CD4-positive, alpha-beta T cell treated with Interleukin-15 for 1 hour (primary cell): ENCODE measurements at regions not wholly inside any gene's neighbourhood (a gene's known extent, or its start where the extent isn't known, plus 50 kb on each side); places are given as distances from the start of the nearest gene placed in this dataset.

Experiments used
- DNase-seq: peaks from one replicate; pipeline ENCODE4 v3.0.0-alpha.2; 2020

DNA sequence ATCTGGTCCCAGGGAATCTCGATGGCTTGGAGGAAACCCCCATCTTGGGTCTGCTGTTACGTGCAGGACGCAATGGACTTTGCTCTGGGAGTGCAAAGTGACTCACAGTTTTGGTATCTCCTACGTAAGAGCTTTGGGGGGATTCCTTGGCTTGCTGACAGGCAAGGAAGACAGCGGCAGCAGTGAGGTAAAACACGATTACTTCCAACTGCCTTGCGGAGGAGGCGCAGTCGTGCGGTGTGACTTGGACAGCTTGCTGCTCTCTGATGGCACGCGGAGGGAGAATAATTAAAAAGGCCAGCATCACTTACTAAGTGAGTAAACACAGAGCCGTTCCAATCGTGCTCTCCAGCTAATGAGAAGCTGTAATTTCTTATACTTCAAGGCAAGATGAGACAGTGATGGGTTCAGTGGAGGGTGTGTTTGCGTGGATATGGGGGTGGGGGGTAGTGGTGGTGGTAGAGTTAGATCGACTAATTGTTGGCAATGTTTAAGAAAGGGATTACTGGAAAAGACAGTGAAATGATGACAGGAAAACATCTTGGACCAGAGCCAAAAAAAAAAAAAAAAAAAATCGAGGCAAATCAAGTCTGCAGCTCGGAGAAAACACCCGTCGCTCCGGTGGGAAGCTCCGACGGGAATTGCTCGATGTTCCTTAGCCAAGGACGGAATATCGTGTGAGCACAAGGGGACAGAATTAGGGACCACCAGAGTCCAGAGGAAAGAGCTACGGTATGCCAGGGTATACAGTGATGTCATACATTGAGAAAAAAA is 184.8 kb upstream of the ZFHX3 start:
- no peak for DNase-seq

DNA sequence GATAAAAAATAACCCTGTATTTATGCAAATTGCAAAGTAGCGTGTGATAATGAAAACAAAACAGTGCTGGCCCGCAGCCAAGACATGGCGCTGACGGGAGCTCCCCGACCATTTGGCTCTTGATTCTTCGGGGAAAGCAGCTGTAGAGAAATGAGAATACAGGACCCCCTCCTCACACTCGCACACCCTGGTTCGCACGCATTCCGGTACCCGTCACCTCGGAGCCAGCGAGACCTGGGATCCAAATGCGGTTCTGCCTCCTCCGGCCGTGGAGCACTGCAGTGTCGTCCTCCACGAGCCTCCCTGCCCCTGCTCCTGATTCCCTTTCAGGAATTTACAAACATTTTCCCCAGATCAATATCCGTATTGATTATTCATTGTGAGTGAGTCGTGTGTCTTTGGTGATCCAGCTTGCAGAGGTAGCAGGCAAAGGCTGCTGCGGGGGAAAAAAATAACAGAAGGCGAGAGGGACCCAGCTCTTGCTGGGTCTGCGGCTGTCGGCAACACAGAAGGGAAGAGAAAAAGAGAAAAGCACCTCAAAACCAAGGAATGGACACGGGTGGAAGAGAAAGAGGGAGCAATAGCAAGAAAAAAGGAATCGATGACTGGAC is 184.1 kb upstream of the ZFHX3 start:
- no peak for DNase-seq

DNA sequence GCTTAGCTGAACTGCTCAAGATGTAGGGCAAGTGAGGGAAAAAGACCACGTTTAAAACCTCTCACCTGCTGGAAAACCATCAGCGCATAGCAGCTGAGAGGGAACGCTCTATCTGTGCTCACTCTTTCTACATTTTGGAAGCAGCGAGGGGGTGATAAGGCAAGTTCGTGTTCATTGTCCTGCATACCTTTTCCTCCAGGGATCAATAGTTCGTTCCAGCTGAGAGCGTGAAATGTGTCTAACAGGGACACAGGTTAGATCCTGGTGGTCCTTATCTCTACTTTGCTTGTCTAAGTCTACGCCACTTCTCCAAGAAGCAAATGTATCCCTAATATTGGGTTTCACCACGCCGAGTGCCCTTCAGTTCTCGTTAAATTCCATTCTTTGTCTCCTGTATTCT is 183.5 kb upstream of the ZFHX3 start:
- DNase-seq: no peak

DNA sequence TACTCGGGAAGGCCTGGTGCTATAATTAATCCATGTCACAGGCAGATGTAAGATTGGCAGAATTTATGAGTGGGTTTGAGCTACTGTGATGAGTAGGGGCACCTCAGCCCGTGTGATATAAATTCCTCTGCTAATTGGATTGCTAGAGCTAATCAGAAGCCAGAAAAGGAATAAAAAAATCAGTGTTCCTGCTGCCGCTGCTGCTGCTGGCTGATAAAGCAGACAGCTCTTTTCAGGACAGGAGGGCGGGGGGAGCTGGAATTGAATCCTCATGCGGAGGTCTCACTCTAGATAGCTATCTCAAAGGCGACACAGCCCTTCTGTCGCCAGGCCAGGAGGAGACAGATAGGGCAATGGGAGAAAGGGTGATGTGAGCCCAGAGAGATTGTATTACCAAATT is 182.7 kb upstream of the ZFHX3 start:
- DNase-seq: no peak

DNA sequence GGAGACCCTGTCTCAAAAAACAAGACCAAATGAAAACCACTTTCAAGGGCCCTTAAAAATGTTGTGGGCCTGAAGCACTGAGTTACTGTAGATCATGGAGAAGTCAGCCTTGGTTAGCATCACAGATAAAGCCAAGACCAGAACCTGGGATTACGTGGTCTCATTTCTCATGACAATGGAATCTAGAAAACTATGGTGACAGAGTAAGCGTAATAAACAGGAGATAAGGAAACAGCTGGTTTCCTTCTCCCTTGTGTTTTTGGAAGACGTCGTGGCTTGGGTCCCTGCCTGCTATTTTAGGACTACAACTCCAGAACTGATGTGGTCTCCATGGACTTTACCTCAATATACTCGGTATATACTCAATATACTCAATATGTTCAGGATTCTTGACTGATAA is 180.7 kb upstream of the ZFHX3 start:
- DNase-seq: no peak

DNA sequence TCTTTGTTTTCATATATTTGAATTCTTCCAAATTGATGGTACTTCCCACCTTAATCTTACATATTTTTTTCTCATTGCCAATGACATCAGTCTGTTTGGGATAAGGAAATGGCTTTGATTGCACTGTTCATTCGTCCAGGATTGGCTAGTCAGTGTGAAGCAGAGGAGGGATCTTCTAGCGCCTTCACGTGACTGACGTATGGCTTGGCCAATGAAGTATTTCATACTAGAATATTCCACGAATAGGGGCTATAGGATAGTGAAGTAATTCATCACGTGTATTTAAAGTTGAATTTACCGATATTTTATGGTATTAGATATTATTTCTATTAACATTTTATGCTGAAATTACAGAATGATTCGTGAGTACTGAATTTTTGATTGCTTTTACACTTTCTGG is 178.7 kb upstream of the ZFHX3 start:
- no peak for DNase-seq

DNA sequence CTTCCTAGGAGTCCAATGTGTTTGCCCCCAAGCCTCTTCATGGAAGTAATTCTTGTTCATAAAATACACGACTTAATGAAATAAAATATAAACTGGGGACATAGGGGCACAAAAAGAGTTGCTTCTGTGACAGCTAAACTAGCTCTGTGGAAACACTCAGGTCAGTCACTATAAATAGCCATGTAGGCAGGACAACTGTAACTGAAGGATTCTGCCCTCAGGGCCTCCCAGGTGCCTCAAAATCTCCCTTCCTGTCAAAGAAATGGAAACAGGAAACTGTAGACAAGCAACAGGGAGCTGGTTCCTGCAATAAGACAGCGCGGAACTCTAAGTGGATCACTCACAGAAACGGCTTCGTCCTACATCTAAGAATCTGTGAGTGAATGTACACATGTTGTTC is 178.1 kb upstream of the ZFHX3 start:
- DNase-seq: no peak

DNA sequence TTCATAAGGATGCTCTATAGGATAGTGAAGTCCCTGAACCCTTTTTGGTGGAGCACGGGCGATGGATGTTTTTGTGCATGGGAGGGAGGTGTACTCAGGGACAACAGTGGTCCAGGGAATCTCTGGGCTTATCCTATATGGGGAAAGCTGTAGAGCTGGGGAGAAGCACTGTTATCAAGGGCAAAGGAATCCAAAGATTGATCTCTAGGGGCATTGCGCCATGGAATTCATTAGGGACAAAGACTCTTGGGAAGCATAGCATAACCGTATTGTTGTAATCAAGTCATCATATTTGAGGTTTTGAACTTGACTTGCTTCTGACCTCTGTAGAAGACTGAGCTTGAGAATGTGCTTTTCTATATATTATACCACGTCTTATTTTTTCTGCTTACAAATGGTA is 172.9 kb upstream of the ZFHX3 start:
- DNase-seq: no peak

DNA sequence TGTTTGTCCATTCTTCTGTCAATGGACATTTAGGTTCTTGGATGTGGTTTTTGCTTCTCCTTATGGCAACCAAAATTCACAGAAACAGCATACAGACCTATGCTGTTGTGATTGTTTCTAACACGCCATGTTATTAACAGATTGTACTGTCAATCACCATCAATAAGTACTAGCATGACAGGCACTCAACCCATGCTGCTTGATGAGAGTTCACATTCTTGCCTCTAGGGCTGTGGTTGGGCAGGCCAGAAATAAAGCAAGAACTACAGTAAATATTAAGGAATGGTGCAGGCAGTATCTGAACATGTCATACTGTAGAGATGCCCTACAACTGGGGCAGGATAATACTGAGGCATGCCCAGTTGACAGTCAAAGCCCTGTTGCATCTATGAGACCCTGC is 171.2 kb upstream of the ZFHX3 start:
- DNase-seq: no peak

DNA sequence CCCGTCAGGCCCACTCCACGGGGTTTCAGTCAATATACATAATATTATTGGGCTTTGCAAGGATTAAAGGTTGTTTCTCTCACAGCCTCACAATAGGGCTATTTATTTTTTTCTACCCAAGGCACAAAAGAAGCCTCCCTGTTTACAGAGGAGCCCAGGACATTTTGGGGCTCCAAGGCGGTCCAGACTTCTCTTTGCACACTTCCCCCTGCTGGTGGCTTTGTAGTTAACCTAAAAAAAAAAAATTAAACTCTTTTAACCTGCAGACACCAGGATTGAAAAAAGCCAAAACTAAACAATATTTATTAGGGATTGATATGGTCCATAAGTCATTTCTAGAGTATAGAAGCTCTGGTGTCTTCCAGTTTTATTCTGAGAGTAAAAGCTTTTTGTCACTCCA is 169.7 kb upstream of the ZFHX3 start:
- DNase-seq: no peak

DNA sequence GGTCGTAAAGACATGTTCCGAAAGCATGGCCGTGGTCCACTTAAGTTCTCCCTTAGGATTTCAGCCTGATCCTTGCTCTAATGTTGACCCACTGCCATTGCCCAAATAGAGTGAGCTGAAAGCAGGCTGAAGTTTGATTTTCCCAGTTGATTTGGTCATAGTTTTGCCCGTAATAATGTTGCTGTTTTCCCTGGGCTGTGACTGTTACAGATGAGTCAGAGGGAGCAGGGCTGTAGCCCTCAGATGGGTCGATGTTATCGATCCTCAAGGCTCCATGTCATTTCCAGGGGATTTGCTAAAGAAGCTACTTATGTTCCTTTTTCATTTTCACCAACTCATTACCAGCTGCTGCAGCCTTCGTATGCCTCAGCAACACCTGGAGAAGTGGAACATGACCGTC is 169.0 kb upstream of the ZFHX3 start:
- DNase-seq: no peak

DNA sequence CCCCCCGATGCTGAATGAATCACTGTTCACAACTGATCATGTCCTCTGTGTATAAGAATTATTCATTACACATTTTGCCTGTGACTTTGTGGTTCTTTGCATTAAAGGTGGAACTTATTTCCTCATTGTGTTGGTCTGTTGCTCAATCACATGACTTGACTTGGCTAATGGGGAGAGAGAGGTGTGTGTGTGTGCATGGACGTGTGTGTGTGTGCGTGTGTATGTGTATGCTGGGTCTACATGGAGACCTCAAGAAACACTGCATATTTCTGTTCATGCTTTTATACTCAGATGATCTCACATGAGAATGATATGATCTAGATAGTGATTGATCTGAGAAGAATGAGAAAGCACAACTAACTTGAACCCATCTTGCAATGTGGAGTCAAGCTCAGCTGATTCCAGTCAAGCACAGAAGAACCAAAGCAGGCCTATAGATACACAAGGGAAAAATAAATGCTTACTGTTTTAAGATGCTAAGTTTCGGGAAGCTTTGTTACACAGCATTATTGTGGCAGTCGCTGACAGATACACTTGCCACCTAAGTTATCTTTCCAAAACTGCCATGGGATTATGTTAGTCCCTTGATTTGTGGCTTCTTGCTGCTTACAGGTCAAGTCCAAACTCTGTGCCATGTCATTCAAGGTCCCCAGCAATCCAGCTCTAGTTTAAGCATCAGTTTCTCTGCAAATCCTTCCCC is 167.9 kb upstream of the ZFHX3 start:
- DNase-seq: no peak

DNA sequence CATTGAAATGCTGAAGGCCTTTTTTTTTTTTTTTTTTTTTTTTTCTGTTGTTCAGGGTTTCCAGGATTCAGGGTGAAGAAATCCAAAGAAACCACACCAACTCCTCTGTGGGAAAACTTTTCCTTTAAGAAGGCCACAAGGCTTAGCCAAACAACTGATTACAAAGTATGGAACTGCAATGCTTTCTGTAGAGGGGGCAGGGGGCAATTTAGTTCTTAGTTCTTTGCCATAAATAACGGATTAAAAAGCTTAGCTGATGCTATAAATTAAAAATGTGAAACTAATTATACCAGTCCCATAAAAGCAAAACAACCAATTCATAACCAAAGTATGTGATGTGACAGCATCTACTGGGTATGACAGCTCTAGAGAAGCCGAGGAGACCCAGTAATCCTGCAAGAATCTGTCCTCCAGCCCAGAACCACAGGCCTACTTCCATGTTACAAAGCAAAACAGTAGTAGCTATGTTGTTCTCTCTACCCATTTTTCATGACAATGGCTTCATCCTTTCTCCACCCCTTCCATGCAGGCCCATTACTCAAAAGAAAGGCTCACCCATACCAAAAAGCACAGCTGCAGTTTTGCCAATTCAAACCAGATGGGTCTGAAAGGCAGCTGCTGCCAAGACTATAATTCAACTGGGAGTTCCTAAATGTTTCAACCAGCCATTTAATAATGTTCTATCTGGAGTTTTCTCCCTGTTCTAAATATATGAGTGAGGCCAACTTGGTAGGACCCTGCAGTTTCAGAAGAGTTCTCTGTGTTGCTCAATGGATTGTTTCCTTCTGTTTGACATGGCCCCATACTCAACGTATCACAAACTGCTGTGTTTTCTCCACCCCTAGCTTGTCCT is 167.1 kb upstream of the ZFHX3 start:
- DNase-seq: no peak

DNA sequence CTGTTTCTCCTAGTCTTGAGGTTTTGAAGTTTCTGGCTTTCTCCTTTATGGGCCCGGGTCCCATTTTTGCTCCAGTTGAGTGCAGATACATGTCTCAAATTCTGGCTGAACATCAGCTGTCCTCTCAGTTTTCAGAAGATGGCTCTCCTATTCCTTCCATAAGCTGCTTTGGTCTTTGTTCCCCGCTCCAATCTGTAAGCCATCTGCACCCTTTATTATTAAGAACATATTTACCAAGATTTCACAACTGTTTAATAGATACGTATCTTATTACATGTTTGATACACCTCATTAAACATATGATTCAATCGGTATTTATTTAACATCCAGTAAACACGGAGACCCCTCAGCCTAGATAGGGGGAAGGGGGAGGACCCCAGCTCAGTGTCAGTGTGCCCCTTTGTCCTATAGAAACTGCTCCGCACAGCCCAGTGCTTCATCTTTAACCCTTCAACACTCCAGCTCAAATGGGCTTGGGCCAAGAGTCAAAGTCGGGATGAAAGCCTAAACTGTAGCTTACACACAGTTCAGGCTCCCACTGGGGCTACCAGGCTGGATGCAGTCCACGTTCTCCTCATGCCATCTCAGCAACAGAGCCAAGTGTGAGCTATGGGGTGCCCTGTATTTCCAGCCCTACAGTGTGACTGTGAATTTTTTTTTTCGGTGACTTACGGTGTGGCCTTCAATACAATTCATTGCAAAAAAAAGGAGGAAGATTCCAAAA is 166.0 kb upstream of the ZFHX3 start:
- no peak for DNase-seq

DNA sequence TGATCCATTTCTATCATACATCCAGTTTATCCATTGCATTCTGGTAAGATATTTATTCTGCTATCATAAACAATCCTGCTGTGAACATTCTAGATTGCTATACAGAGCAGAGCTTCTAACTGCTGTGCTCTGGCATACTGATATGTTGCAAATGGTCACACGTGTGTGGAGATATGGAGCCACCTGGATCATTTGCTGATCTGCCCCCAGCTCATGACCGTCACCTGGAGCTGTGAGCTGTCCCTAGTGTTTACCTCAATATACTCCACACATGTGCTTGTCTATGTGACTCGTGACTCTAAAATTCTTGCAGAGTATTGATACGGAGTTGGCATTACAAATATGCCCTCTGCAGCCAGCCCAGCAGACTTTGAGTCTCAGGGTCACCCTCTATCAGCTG is 164.5 kb upstream of the ZFHX3 start:
- no peak for DNase-seq

DNA sequence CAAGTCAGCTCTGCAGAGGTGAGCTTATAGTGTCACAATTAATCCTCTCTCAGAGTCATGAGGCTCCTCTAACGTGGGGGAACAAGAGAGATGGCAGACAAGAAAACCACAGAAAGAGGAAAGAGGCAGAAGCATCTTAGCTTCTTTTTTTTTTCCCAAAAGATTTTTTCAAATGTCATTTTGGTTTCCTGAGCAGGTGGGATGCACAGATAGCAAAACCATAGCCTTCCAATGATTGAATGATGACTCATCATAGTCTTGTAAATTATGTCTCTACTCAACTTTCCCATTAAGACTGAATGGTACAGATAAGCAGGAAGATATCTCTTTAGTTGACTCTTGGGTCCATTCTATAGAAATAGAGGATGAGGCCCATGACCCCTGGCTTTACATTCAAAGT is 162.8 kb upstream of the ZFHX3 start:
- DNase-seq: no peak

DNA sequence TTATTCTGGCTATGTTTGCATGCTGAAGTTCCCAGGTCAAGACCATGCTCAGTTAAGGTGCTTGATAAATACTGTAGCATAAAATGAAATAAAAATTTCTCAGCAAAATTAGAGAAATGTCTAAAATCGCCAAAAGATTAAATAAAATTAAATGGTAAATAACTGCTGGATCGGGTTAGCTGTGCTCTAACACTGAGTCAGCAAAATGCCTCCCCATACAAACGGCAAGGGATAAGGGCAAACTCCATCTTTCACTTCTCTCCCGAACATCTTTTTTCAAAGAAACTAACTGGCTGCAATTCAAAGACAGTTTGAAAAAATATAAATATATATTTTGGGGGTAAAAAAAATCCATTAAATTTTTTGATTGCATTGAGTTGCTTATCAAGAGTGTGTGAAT is 162.2 kb upstream of the ZFHX3 start:
- DNase-seq: no peak

DNA sequence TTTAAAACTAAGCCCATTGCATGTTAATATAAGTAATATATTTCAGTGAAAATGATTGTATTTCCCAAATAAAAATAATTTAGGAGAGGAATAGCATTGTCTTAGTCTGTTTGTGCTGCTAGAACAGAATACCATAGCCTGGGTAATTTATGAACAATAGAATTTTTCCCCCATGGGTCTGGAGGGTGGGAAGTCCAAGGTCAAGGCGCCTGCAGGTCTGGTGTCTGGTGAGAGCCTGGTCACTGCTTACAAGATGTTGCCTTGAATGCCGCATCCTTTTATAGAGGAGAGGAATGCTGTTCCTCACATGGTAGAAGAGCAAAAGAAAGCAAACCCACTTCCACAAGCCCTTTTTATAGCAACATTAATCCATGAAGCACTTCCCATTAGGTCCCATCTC is 161.3 kb upstream of the ZFHX3 start:
- DNase-seq: no peak

DNA sequence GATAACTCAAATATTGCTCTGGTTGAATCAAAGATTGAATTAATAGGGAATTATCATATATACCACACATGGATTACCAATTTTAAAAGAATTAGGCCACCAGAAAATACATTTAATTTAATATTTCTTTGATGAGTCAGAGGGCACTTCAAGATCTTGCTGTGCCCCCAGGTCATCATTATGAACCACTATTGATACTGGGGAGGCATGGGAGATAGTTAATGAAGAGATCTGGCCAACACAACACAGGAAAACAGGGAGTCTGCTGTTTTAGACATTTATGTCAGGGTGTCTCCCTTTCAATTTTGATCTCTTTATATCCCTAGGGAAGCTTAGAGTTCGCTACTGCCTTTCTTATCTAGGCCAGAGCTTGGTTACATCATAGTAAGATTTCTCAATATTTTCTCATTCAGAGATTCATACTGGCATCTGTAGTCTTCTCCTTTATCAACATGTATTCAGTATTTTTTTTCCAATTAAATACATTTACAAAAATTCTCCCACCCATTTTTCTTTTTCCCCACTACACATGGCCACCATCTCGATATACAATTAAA is 158.3 kb upstream of the ZFHX3 start:
- DNase-seq: no peak

DNA sequence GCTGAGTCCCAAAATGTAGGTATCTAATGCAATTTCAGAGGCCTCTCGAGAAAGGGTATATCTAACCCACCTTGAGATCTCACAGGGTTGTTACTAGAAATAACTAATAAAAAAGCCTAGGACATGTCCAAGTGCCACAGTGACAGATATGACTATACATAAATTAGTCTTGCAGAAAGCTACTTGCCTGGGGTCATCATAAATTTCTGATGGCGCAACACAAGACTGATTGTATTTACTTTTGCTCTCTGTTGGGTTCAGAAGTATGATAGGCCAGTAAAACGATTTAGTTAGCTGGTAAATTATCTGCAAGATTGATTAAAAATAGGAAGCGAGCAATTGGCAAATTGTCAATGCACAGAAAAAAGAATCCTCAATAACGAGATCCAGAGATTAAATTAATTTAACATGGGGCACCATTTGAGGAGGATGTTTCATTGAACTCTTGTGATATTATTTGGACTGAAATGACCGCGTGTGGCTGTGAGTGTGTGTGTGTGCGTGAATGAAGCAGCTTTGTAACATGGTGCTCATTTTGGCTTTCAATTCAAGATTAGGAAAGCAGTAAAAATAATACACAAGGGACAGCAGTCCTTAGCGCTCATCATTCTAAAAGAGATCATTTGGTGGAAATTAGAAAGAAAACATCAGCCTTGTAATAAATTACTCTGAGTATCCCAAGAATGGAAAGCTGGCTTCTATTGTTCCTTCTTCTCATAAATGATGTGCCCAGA is 157.4 kb upstream of the ZFHX3 start:
- DNase-seq: no peak

DNA sequence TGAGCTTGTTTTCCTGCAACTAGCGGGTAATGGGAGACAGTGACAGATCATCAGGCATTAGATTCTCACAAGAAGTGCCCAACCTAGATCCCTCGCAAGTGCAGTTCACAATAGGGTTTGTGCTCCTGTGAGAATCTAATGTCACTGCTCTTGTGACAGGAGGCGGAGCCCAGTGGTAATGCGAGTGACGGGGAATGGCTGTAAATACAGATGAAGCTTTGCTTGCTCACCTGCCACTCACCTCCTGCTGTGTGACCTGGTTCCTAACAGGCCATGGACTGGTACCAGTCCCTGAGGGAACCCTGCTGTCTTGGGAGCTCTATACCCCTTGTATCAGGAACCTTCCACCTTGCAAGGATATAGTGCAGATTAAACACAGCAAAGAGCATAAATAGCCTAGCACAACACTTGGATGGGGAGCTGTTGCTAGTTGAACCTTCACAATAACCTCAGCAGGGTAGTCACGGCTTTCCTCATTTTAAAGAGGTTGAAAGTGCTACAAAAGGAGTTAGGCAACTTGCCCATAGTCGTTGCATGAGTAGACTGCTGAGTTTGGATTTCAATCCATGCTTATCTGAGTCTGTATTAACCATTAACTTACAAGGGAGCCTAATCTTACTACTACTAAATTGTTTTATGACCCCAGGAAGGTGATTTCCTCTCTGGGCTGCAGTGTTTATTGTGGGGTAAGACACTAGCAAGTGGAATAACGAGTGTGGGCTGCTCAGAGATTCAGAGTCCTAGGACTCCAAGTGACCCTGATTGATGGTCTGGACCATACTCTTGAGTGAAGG is 156.6 kb upstream of the ZFHX3 start:
- DNase-seq: no peak
